BJ (cell line): ENCODE measurements at regions not wholly inside any gene's neighbourhood (a gene's known extent, or its start where the extent isn't known, plus 50 kb on each side); places are given as distances from the start of the nearest gene placed in this dataset.

ENCODE experiments used
- CTCF ChIA-PET: fragments of 350-600 bp; formaldehyde crosslinking; extraction: SDS; loops from one replicate; lab custom pipeline; 2021; ENCODE audit warnings: antibody characterized with exemption, inconsistent platforms; lab: Yijun Ruan, JAX
- POLR2A ChIA-PET: fragments of 300-600 bp; sonication (Branson Sonifier 250); formaldehyde crosslinking; extraction: SDS; loops from one replicate; lab custom pipeline; 2021; ENCODE audit warnings: antibody characterized with exemption; lab: Charles Lee
- DNase-seq: peaks from one replicate; pipeline ENCODE4 v3.0.0-alpha.2; 2011; ENCODE audit warnings: low read depth
- H3K27me3 ChIP-seq: 2 replicates; pipeline ENCODE4 v1.6.0; 2011; ENCODE audit warnings: low read length; ENCODE audit not compliant: control insufficient read depth, insufficient read depth
- H3K36me3 ChIP-seq: 2 replicates; pipeline ENCODE4 v1.5.1; 2011; ENCODE audit warnings: low read length; ENCODE audit not compliant: control insufficient read depth, insufficient read depth
- H3K4me3 ChIP-seq: 2 replicates; pipeline ENCODE4 v1.5.1; 2011; ENCODE audit warnings: low read depth, mild to moderate bottlenecking, control low read depth, low read length
- TF ChIP-seq, protein P1 (sequence below): IDR thresholded peaks from 2 replicates; pipeline ENCODE4 v1.5.1; 2011; ENCODE audit warnings: low read depth, mild to moderate bottlenecking, control low read depth, inconsistent platforms, low read length, moderate library complexity; ENCODE audit not compliant: insufficient read depth

DNA sequence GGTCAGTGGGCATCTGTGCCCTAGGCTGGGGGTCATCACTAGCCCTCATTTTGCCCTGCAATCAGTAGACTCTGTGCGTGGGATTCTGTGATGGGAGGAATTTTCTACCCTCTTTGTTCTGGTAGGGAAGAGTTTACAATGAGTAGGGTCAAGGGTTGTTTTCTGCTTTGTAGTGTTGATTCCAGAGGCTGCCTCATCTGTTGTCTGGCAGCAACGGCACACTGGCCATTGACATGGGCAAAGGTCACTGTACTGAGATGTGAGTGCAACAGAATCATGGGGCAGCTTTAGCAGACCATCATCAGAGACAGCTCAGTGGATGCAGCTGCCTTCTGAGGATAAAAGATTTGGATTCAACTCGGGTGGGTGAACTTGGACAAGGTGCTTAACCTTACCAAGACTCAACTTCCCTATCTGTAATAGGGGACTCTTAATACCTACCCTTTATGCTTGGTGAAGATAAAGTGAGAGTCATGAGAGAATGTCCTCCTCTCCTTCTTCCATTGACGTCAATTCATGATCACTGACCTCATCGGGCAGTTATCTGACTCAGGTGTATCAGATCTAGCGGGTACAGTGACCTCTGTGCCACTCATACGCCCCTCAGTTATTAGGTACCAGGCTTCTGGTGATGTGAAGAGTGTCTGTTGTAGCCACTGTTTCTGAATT, 127.5 kb downstream of the RPLP1 start:
- Histone ChIP-seq H3K4me3 (no peak overlapping the region), H3K27me3 (peaks cover 11% of the 10 kb centered on the region), H3K36me3 (no peaks in the 10 kb centered on the region)
- TF ChIP-seq, protein P1, sequence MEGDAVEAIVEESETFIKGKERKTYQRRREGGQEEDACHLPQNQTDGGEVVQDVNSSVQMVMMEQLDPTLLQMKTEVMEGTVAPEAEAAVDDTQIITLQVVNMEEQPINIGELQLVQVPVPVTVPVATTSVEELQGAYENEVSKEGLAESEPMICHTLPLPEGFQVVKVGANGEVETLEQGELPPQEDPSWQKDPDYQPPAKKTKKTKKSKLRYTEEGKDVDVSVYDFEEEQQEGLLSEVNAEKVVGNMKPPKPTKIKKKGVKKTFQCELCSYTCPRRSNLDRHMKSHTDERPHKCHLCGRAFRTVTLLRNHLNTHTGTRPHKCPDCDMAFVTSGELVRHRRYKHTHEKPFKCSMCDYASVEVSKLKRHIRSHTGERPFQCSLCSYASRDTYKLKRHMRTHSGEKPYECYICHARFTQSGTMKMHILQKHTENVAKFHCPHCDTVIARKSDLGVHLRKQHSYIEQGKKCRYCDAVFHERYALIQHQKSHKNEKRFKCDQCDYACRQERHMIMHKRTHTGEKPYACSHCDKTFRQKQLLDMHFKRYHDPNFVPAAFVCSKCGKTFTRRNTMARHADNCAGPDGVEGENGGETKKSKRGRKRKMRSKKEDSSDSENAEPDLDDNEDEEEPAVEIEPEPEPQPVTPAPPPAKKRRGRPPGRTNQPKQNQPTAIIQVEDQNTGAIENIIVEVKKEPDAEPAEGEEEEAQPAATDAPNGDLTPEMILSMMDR = no peak
- CTCF ChIA-PET = interaction anchor here (0.6 kb wide), 1 partner anchor 19 kb away, joined by 3 read pairs; no protein-coding TSS in a partner anchor
- DNase-seq = no peak
- POLR2A ChIA-PET = no interaction called here

DNA sequence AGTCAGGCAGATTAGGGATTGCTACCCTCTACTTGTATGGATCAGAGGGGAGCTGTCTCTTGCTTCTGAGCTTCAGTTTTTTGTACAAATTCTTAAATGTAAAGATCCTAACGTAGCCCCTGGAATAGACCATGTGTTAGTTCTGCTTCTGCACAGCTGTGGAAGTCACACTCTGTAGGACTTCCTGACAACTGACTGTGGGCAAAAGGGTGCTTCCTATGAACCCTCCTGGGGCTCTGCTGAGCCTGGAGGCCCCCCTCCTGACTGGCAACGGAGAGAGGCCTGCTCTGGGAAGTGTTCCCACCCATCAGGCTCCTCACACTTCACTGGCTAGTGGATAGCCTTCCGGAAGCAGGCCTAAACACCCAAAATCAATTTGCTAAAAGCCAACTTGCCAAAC, 131.0 kb downstream of the RPLP1 start:
- POLR2A ChIA-PET = no interaction called here
- TF ChIP-seq, protein P1 = no peak
- no peak for DNase-seq
- CTCF ChIA-PET = no interaction called here
- Histone ChIP-seq H3K27me3 (peaks cover 10% of the 10 kb centered on the region), H3K4me3 (no peak overlapping the region), H3K36me3 (no peaks in the 10 kb centered on the region)

DNA sequence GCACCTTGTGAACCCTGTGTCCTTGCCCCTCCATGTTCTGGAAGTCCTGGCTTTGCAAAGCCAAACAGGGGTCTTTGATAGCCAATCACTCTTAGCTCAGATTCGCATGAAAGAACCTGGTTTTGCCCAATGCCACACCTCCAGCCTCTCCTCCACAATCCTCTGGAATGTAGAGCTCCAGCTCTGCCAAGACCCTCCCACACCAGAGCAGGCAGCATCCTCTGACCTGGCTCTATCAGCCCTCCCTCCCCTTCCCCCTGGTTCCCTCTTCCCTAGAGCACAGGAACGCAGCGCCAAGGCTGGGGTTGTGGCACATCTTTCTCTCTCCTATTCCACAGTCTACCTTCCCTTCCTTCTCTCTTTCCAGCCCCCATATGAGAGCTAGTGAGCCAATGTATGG, 133.3 kb downstream of the RPLP1 start:
- Histone ChIP-seq H3K36me3 (no peaks in the 10 kb centered on the region), H3K4me3 (no peak overlapping the region), H3K27me3 (peaks cover 3% of the 10 kb centered on the region)
- ChIA-PET CTCF (no interaction called here), POLR2A (no interaction called here)
- TF ChIP-seq, protein P1 = no peak
- no peak for DNase-seq

DNA sequence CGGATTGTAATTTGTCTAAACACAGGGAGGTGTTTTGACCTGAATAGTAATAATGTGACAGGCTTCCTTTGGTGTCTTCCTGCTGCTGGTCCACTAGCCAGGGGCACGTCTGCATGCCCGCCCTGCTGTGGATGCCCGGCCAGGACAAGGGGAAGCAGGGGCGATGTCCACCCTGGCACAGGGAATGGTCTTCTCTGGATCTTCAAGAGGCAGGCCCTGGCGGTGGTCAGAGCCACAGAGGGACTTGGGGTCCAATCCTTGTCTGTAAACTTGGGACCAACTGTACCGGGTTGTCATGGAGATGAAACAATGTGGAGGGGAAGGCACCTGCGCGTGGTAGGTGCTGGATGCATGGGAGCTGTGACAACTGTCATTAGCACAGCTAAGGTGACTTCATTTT, 134.1 kb downstream of the RPLP1 start:
- TF ChIP-seq, protein P1 = no peak
- ChIA-PET CTCF (no interaction called here), POLR2A (no interaction called here)
- Histone ChIP-seq H3K4me3 (no peak overlapping the region), H3K36me3 (no peaks in the 10 kb centered on the region), H3K27me3 (peaks cover 3% of the 10 kb centered on the region)
- no peak for DNase-seq

DNA sequence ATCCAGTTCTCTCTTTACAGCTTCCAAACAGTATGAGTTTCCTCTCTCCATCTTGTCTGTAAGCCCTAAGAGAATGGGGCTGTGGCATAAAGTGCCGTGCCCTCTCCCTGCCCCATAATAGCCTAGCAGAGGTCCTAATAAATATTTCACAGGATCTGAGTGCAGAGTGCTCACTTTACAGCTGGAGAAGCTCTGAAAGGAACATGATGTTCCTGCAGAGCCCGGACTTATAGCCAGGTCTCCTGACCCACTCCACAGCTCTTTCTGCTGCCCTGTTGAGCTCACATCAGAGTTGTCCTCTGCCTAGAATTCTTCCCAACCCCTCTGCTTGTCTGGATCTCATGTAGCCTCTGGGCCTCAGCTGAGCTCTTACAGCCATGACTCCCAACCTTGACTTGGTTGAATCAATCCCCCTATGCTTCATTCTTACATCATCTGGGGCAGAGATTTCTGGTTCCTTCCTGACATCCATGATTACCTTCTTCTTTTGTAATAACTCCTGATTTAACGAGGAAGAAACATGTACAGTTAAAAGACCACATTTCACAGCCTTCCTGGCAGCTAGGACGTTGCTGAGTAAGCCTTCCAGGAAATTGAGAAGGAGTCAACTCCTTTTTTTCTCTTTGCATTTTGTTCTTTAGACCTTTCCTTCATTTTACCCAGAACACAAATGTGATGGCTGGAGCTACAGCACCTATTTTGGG, 135.3 kb downstream of the RPLP1 start:
- H3K4me3 ChIP-seq = no peak overlapping the region
- no peaks in the 10 kb centered on the region for H3K36me3 ChIP-seq
- TF ChIP-seq, protein P1 = no peak
- ChIA-PET CTCF (no interaction called here), POLR2A (no interaction called here)
- no peak for DNase-seq
- peaks cover 3% of the 10 kb centered on the region for H3K27me3 ChIP-seq
